GM12878 (cell line): ENCODE measurements at regions not wholly inside any gene's neighbourhood (a gene's known extent, or its start where the extent isn't known, plus 50 kb on each side); places are given as distances from the start of the nearest gene placed in this dataset.

Source experiments
- CHD2 ChIP-seq: IDR thresholded peaks from 2 replicates; pipeline ENCODE4 v1.6.1; 2011; ENCODE audit warnings: low read depth, low read length, improper control_type of control experiment, borderline replicate concordance
- EZH2 ChIP-seq: IDR thresholded peaks from 2 replicates; pipeline ENCODE4 v1.6.1; 2012; ENCODE audit warnings: low read depth, mild to moderate bottlenecking, control low read depth, inconsistent platforms, low read length, borderline replicate concordance; ENCODE audit not compliant: control insufficient read depth
- SPI1 ChIP-seq: IDR thresholded peaks from 2 replicates; pipeline ENCODE4 v1.6.1; 2011; ENCODE audit warnings: low read depth, mild to moderate bottlenecking, low read length, moderate library complexity, borderline replicate concordance; ENCODE audit not compliant: insufficient read depth
- TAF1 ChIP-seq: IDR thresholded peaks from 2 replicates; pipeline ENCODE4 v1.6.1; 2011; ENCODE audit warnings: mild to moderate bottlenecking, low read depth, low read length, borderline replicate concordance
- YY1 ChIP-seq: IDR thresholded peaks from 2 replicates; pipeline ENCODE4 v1.6.1; 2011; ENCODE audit warnings: low read depth, mild to moderate bottlenecking, low read length
- ZSCAN29 ChIP-seq: fragments of 450-650 bp; IDR thresholded peaks from 2 replicates; pipeline ENCODE4 v1.6.1; 2017; ENCODE audit warnings: mild to moderate bottlenecking, moderate library complexity
- TF ChIP-seq, protein P1 (sequence below), 3 experiments: IDR thresholded peaks in 2 of 3; conservative IDR thresholded peaks in 1 of 3; 2 replicates each; pipeline ENCODE4 v1.5.1; 2011; ENCODE audit warnings: low read depth in 3 of 3, low read length in 3 of 3, mild to moderate bottlenecking in 3 of 3, control low read depth in 2 of 3, moderate library complexity in 2 of 3, inconsistent platforms in 1 of 3, mixed read lengths in 1 of 3; ENCODE audit not compliant: control insufficient read depth in 2 of 3, insufficient read depth in 1 of 3; ENCODE audit errors: extremely low read depth in 1 of 3
- TF ChIP-seq, protein P2 (sequence below): IDR thresholded peaks from 2 replicates; pipeline ENCODE4 v1.6.1; 2011; ENCODE audit warnings: mild to moderate bottlenecking, low read depth, low read length, moderate library complexity; ENCODE audit not compliant: insufficient replicate concordance

DNA sequence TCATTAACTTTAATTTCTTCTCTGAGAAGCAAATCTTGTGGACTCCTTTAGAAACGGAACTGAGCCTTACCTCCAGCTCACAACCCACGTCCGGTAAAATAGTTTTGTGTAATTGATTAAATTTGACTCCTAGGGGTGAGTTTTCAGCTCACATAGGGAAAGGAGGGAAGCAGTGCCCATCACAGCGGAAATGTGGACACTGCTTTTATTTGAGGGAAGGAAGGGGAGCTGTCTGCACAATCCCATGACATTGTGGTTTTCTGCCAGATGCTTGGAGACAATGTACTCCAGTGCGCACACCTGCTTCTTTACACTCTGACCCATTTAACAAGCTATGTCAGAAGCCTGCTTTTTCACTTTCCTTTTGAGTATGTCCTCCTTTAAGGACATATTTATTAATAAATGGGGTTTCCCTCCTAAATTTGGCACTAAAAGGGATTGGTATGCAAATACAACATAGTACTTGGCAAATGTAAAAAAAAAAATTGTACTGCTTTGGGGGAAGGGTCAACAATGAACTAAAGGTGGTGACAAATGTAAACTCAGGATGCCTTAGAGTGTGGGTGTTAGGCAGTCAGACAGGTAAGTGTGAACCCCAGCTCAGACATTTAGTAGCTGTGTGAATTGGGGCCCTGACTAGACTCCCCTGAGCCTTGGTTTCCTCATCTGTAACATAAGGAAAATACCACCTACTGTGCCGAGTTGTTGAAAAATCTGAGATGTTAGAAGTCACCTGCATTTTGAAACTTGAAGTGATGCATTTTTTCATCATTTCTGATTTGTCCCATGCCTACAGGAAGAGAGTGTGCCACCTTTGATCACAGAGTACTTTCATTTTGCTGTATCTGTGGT is 90.2 kb upstream of the KLF6 start:
- TF ChIP-seq, protein P1, sequence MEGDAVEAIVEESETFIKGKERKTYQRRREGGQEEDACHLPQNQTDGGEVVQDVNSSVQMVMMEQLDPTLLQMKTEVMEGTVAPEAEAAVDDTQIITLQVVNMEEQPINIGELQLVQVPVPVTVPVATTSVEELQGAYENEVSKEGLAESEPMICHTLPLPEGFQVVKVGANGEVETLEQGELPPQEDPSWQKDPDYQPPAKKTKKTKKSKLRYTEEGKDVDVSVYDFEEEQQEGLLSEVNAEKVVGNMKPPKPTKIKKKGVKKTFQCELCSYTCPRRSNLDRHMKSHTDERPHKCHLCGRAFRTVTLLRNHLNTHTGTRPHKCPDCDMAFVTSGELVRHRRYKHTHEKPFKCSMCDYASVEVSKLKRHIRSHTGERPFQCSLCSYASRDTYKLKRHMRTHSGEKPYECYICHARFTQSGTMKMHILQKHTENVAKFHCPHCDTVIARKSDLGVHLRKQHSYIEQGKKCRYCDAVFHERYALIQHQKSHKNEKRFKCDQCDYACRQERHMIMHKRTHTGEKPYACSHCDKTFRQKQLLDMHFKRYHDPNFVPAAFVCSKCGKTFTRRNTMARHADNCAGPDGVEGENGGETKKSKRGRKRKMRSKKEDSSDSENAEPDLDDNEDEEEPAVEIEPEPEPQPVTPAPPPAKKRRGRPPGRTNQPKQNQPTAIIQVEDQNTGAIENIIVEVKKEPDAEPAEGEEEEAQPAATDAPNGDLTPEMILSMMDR (IDR thresholded peaks at IDR 0.05 in 2 of 3, conservative IDR thresholded peaks at IDR 0.05 in 1 of 3; ENCODE audit: control insufficient read depth in 2 of 3, extremely low read depth in 1 of 3, insufficient read depth in 1 of 3, low read depth in 3 of 3, low read length in 3 of 3), result no peak
- no peak for TF ChIP-seq EZH2
- TF ChIP-seq ZSCAN29, result peak; percentile 70; the same call in 1 of the 2 replicates
- peak; percentile 14; the same call in 1 of the 2 replicates for TF ChIP-seq SPI1
- no peak for TF ChIP-seq YY1
- peak; percentile 88 for TF ChIP-seq CHD2
- TF ChIP-seq, protein P2, sequence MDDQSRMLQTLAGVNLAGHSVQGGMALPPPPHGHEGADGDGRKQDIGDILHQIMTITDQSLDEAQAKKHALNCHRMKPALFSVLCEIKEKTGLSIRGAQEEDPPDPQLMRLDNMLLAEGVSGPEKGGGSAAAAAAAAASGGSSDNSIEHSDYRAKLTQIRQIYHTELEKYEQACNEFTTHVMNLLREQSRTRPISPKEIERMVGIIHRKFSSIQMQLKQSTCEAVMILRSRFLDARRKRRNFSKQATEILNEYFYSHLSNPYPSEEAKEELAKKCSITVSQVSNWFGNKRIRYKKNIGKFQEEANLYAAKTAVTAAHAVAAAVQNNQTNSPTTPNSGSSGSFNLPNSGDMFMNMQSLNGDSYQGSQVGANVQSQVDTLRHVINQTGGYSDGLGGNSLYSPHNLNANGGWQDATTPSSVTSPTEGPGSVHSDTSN, result no peak
- peak; percentile 17; the same call in 1 of the 2 replicates for TF ChIP-seq TAF1
